K562 (cell line): ENCODE measurements at regions not wholly inside any gene's neighbourhood (a gene's known extent, or its start where the extent isn't known, plus 50 kb on each side); places are given as distances from the start of the nearest gene placed in this dataset.

ENCODE experiments used
- EZH2 ChIP-seq: IDR thresholded peaks from 2 replicates; pipeline ENCODE4 v1.6.1; 2012; ENCODE audit warnings: low read depth, mild to moderate bottlenecking, inconsistent platforms, low read length, borderline replicate concordance
- FOXK1 ChIP-seq: sonication (generic); formaldehyde crosslinking; IDR thresholded peaks from 2 replicates; pipeline ENCODE4 v1.8.0; 2022; ENCODE audit warnings: missing genetic modification reagents, mild to moderate bottlenecking, borderline replicate concordance
- HSF4 ChIP-seq: fragments of 250-450 bp; sonication (Bioruptor Pico); IDR thresholded peaks from 2 replicates; pipeline ENCODE4 v2.1.2; 2022; ENCODE audit warnings: mild to moderate bottlenecking, moderate library complexity, borderline replicate concordance
- TF ChIP-seq, protein P1 (sequence below), 2 experiments: fragments of 450-650 bp in 1 of 2; IDR thresholded peaks; 2 replicates each; pipeline ENCODE4 v1.6.1; 2011 to 2017; ENCODE audit warnings: low read depth in 2 of 2, antibody characterized with exemption in 1 of 2, borderline replicate concordance in 1 of 2, low read length in 1 of 2, mild to moderate bottlenecking in 1 of 2, mixed read lengths in 1 of 2; ENCODE audit not compliant: control insufficient read depth in 1 of 2
- TF ChIP-seq, protein P2 (sequence below): fragments of 450-650 bp; IDR thresholded peaks from 2 replicates; pipeline ENCODE4 v1.7.1; 2018; ENCODE audit warnings: mild to moderate bottlenecking, low read depth; ENCODE audit not compliant: partially characterized antibody
- TF ChIP-seq, protein P3 (sequence below): sonication (generic); formaldehyde crosslinking; IDR thresholded peaks from 2 replicates; pipeline ENCODE4 v1.8.0; 2022; ENCODE audit warnings: missing genetic modification reagents, mild to moderate bottlenecking, moderate library complexity, borderline replicate concordance
- TF ChIP-seq, protein P4 (sequence below): fragments of 450-650 bp; formaldehyde crosslinking; IDR thresholded peaks from 2 replicates; pipeline ENCODE4 v1.4.0; 2020; ENCODE audit warnings: mild to moderate bottlenecking

DNA sequence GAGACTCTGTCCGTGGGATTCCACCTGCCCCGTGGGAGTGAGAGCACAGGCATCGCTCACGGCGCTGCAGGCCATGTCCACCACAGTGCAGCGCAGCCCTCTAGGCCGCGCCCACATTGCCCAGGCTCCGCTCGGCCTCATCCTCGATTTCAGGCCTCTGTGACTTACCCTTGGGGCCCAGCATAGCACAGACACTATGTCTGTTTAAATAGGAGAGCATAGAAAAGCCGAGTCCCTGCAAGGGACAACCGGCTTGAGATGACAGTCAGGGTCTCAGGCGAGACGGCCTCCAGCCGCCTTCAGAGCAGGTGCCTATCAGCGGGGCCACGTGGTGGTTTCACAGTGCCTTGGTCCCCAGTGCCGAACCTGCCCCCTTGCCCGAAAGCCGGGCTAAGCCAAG is 56.9 kb upstream of the POFUT2 start (continued):
- TF ChIP-seq, protein P1, sequence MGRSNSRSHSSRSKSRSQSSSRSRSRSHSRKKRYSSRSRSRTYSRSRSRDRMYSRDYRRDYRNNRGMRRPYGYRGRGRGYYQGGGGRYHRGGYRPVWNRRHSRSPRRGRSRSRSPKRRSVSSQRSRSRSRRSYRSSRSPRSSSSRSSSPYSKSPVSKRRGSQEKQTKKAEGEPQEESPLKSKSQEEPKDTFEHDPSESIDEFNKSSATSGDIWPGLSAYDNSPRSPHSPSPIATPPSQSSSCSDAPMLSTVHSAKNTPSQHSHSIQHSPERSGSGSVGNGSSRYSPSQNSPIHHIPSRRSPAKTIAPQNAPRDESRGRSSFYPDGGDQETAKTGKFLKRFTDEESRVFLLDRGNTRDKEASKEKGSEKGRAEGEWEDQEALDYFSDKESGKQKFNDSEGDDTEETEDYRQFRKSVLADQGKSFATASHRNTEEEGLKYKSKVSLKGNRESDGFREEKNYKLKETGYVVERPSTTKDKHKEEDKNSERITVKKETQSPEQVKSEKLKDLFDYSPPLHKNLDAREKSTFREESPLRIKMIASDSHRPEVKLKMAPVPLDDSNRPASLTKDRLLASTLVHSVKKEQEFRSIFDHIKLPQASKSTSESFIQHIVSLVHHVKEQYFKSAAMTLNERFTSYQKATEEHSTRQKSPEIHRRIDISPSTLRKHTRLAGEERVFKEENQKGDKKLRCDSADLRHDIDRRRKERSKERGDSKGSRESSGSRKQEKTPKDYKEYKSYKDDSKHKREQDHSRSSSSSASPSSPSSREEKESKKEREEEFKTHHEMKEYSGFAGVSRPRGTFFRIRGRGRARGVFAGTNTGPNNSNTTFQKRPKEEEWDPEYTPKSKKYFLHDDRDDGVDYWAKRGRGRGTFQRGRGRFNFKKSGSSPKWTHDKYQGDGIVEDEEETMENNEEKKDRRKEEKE (IDR thresholded peaks at IDR 0.05; ENCODE audit: borderline replicate concordance in 1 of 2, control insufficient read depth in 1 of 2, low read depth in 2 of 2, low read length in 1 of 2) = no peak
- TF ChIP-seq, protein P2, sequence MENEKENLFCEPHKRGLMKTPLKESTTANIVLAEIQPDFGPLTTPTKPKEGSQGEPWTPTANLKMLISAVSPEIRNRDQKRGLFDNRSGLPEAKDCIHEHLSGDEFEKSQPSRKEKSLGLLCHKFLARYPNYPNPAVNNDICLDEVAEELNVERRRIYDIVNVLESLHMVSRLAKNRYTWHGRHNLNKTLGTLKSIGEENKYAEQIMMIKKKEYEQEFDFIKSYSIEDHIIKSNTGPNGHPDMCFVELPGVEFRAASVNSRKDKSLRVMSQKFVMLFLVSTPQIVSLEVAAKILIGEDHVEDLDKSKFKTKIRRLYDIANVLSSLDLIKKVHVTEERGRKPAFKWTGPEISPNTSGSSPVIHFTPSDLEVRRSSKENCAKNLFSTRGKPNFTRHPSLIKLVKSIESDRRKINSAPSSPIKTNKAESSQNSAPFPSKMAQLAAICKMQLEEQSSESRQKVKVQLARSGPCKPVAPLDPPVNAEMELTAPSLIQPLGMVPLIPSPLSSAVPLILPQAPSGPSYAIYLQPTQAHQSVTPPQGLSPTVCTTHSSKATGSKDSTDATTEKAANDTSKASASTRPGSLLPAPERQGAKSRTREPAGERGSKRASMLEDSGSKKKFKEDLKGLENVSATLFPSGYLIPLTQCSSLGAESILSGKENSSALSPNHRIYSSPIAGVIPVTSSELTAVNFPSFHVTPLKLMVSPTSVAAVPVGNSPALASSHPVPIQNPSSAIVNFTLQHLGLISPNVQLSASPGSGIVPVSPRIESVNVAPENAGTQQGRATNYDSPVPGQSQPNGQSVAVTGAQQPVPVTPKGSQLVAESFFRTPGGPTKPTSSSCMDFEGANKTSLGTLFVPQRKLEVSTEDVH = no peak
- TF ChIP-seq FOXK1 (CRISPR knock-in tag) (no peak), HSF4 (no peak), EZH2 (no peak)
- TF ChIP-seq, protein P3, sequence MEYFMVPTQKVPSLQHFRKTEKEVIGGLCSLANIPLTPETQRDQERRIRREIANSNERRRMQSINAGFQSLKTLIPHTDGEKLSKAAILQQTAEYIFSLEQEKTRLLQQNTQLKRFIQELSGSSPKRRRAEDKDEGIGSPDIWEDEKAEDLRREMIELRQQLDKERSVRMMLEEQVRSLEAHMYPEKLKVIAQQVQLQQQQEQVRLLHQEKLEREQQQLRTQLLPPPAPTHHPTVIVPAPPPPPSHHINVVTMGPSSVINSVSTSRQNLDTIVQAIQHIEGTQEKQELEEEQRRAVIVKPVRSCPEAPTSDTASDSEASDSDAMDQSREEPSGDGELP = no peak
- TF ChIP-seq, protein P4, sequence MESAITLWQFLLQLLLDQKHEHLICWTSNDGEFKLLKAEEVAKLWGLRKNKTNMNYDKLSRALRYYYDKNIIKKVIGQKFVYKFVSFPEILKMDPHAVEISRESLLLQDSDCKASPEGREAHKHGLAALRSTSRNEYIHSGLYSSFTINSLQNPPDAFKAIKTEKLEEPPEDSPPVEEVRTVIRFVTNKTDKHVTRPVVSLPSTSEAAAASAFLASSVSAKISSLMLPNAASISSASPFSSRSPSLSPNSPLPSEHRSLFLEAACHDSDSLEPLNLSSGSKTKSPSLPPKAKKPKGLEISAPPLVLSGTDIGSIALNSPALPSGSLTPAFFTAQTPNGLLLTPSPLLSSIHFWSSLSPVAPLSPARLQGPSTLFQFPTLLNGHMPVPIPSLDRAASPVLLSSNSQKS (CRISPR knock-in tag) = no peak
- TF ChIP-seq, all 486 proteins: peak for 0
